Muscle of arm (tissue), 1 donor: ENCODE measurements at regions not wholly inside any gene's neighbourhood (a gene's known extent, or its start where the extent isn't known, plus 50 kb on each side); places are given as distances from the start of the nearest gene placed in this dataset.
"Not testable (repeated sequence)": the region's sequence is repeated elsewhere in the genome, so short reads cannot be mapped to it uniquely, and the experiment has no call there.

Experiments
- DNase-seq: peaks from one replicate; pipeline ENCODE4 v3.0.0-alpha.2; 2013

- no peak for DNase-seq
Measured at GRCh38 chr13:87538366-87539052, 132.7 kb upstream of the SLITRK5 start.

- no peak for DNase-seq
Measured at GRCh38 chr13:87553142-87553541, 118.0 kb upstream of the SLITRK5 start.

- DNase-seq, result no peak
Measured at GRCh38 chr13:87554045-87554444, 117.1 kb upstream of the SLITRK5 start.

GRCh38 chr13:87557788-87558187 lies 113.4 kb upstream of the SLITRK5 start:
- no peak for DNase-seq

GRCh38 chr13:87561580-87561979 lies 109.6 kb upstream of the SLITRK5 start:
- DNase-seq, result not testable (repeated sequence)

GRCh38 chr13:87570669-87571068 lies 100.5 kb upstream of the SLITRK5 start:
- no peak for DNase-seq

GRCh38 chr13:87582399-87582798 lies 88.8 kb upstream of the SLITRK5 start:
- DNase-seq, result no peak

GRCh38 chr13:87590518-87590917 lies 80.7 kb upstream of the SLITRK5 start:
- DNase-seq, result no peak

- DNase-seq, result not testable (repeated sequence)
Measured at GRCh38 chr13:87604437-87604836, 66.7 kb upstream of the SLITRK5 start.

GRCh38 chr13:87607266-87607665 lies 63.9 kb upstream of the SLITRK5 start:
- no peak for DNase-seq

- no peak for DNase-seq
Measured at GRCh38 chr13:87614276-87614675, 56.9 kb upstream of the SLITRK5 start.
